ENCODE measurements at regions not wholly inside any gene's neighbourhood (a gene's known extent, or its start where the extent isn't known, plus 50 kb on each side); places are given as distances from the start of the nearest gene placed in this dataset.

GRCh38 chr3:72698154-72698917, 149.9 kb downstream of the SHQ1 start:
- no peak for DNase-seq

- no peak for DNase-seq
These were observed 150.5 kb downstream of the SHQ1 start for GRCh38 chr3:72697717-72698116.

- no peak for DNase-seq
These were observed 151.4 kb downstream of the SHQ1 start for GRCh38 chr3:72696815-72697214.

- no peak for DNase-seq
These were observed 153.8 kb downstream of the SHQ1 start for GRCh38 chr3:72694398-72694797.

- no peak for DNase-seq
These were observed 155.3 kb downstream of the SHQ1 start for GRCh38 chr3:72692990-72693389.

GRCh38 chr3:72690629-72691028, 157.6 kb downstream of the SHQ1 start:
- DNase-seq: no peak

GRCh38 chr3:72682936-72683452, 165.3 kb downstream of the SHQ1 start:
- no peak for DNase-seq

- no peak for DNase-seq
These were observed 166.6 kb downstream of the SHQ1 start for GRCh38 chr3:72681598-72681997.

- no peak for DNase-seq
These were observed 167.5 kb downstream of the SHQ1 start for GRCh38 chr3:72680766-72681165.

GRCh38 chr3:72679540-72680198, 168.6 kb downstream of the SHQ1 start:
- no peak for DNase-seq

- no peak for DNase-seq
These were observed 169.4 kb downstream of the SHQ1 start for GRCh38 chr3:72678867-72679266.

- DNase-seq: no peak
These were observed 169.9 kb downstream of the SHQ1 start for GRCh38 chr3:72678380-72678779.

GRCh38 chr3:72675243-72675642, 173.0 kb downstream of the SHQ1 start:
- DNase-seq: no peak

- no peak for DNase-seq
These were observed 175.1 kb downstream of the SHQ1 start for GRCh38 chr3:72673011-72673771.

GRCh38 chr3:72669224-72669623, 179.0 kb downstream of the SHQ1 start:
- no peak for DNase-seq

GRCh38 chr3:72666447-72666755, 181.8 kb downstream of the SHQ1 start:
- no peak for DNase-seq

- DNase-seq: no peak
These were observed 182.4 kb downstream of the SHQ1 start for GRCh38 chr3:72665701-72666446.

GRCh38 chr3:72665103-72665502, 183.1 kb downstream of the SHQ1 start:
- DNase-seq: no peak

GRCh38 chr3:72664184-72664975, 183.9 kb downstream of the SHQ1 start:
- no peak for DNase-seq

- DNase-seq: peak; percentile 46
These were observed 184.8 kb downstream of the SHQ1 start for GRCh38 chr3:72663429-72663828.

GRCh38 chr3:72661115-72661457, 187.2 kb downstream of the SHQ1 start:
- DNase-seq: no peak

All from NCI-H2107 (cell line).